Thymus (tissue), 11 donors: ENCODE measurements at regions not wholly inside any gene's neighbourhood (a gene's known extent, or its start where the extent isn't known, plus 50 kb on each side); places are given as distances from the start of the nearest gene placed in this dataset.

Experiments used
- DNase-seq, 9 donors: peaks; one replicate each; pipeline ENCODE4 v3.0.0-alpha.2; 2013; ENCODE audit warnings: low spot score in 9 of 9, low read depth in 6 of 9, missing footprints in 1 of 9
- H3K27ac ChIP-seq, 2 donors: one replicate each; pipeline ENCODE4 v1.5.1; 2013; ENCODE audit warnings: control low read depth in 1 of 2, low read depth in 1 of 2, low read length in 1 of 2, mild to moderate bottlenecking in 1 of 2, moderate library complexity in 1 of 2
- H3K27me3 ChIP-seq, 2 donors: one replicate each; pipeline ENCODE4 v1.5.1; 2013; ENCODE audit warnings: low read length in 1 of 2; ENCODE audit not compliant: control insufficient read depth in 2 of 2, insufficient read depth in 1 of 2
- H3K36me3 ChIP-seq, 2 donors: one replicate each; pipeline ENCODE4 v1.5.1; 2013; ENCODE audit warnings: low read length in 1 of 2, mild to moderate bottlenecking in 1 of 2, moderate library complexity in 1 of 2; ENCODE audit not compliant: control insufficient read depth in 2 of 2, insufficient read depth in 2 of 2
- H3K4me1 ChIP-seq, 2 donors: one replicate each; pipeline ENCODE4 v1.5.1; 2013; ENCODE audit warnings: low read length in 2 of 2; ENCODE audit not compliant: control insufficient read depth in 2 of 2, insufficient read depth in 2 of 2
- H3K4me3 ChIP-seq, 2 donors: one replicate each; pipeline ENCODE4 v1.5.1; 2013; ENCODE audit warnings: low read length in 2 of 2, control low read depth in 1 of 2, mild to moderate bottlenecking in 1 of 2
- H3K9me3 ChIP-seq, 2 donors: one replicate each; pipeline ENCODE4 v1.5.1; 2013; ENCODE audit warnings: low read length in 1 of 2, mild to moderate bottlenecking in 1 of 2; ENCODE audit not compliant: control insufficient read depth in 2 of 2, insufficient read depth in 1 of 2
- WGBS: extraction: QIAGEN DNeasy Blood & Tissue Kit; methylation state at CpG from one replicate; pipeline ENCODE4 v1.1.7; 2013; 5-methylcytosine and 5-hydroxymethylcytosine counted together
- donor health status: healthy.

DNA sequence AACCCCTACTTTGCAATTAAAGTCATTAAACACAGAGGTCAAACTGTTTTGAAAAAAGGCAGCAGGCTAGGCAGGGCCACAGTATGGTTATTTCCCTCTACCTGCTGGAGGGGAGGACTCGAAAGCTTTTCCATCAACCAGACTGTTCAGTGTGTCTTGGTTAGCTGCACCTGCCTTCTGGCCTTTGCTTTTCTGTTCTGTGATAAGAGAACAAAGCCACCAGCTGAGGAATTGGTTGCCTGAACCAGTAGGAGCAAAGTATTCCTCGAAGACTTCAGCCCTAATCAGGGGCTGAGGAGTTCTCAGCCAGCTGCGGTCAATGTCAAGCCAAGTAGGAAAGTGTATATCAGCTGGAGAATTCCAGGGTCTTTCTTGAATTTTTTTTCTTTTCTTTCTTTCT lies 132.5 kb downstream of the SOX2 start:
- H3K36me3 ChIP-seq = no peaks in the 10 kb centered on the region
- no peaks in the 10 kb centered on the region for H3K9me3 ChIP-seq
- no peak overlapping the region for H3K4me3 ChIP-seq
- DNase-seq = no peak
- WGBS = 88% methylated on average over 3 of the region's 3 CpGs
- H3K27me3 ChIP-seq = no peaks in the 10 kb centered on the region
- no peaks in the 10 kb centered on the region for H3K4me1 ChIP-seq
- no peak overlapping the region for H3K27ac ChIP-seq

DNA sequence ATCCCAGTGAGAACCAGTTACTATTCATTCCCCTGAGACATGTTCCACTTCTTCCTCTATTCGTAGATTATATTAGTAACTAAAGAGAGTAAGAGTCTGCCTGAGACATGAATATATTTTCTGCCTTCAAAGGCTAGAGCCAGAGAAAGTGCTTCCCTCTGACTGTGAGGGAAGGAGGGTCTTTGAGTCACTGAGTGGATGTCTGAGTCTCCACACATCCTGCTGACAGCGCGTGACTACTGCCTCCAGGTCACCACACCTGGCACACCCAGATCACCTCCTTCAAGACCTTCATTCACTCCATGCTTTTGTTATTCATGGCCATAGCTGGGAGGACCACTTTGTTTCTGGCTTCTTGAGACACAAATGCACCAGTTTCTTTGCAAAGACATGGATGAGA lies 135.6 kb downstream of the SOX2 start:
- Histone ChIP-seq H3K4me1 (no peaks in the 10 kb centered on the region), H3K36me3 (no peaks in the 10 kb centered on the region), H3K9me3 (no peaks in the 10 kb centered on the region), H3K27me3 (no peaks in the 10 kb centered on the region), H3K27ac (no peak overlapping the region), H3K4me3 (no peak overlapping the region)
- 92% methylated on average over 3 of the region's 3 CpGs for WGBS
- DNase-seq = no peak

DNA sequence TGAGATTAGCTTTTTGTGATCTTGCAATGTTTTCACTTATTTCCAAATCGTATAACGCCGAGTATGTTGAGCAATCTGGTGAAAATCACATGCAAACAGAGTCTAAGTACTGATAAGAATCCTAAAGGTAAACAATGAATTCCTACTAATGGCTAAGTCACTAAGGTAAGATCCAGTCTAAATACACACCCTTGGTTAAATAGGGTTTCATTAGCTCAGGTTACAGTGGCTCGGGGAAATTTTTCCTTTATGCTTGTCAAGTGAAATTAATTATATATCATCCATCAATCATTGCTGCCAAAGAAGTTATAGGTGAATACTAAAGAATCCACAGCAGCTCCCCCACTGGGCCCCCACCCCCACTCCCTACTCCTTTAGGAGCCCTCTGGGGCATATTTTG lies 139.3 kb downstream of the SOX2 start:
- Histone ChIP-seq H3K27me3 (no peaks in the 10 kb centered on the region), H3K4me1 (no peaks in the 10 kb centered on the region), H3K27ac (no peak overlapping the region), H3K4me3 (no peak overlapping the region), H3K36me3 (no peaks in the 10 kb centered on the region), H3K9me3 (no peaks in the 10 kb centered on the region)
- no peak for DNase-seq
- 89% methylated on average over 4 of the region's 4 CpGs for WGBS

DNA sequence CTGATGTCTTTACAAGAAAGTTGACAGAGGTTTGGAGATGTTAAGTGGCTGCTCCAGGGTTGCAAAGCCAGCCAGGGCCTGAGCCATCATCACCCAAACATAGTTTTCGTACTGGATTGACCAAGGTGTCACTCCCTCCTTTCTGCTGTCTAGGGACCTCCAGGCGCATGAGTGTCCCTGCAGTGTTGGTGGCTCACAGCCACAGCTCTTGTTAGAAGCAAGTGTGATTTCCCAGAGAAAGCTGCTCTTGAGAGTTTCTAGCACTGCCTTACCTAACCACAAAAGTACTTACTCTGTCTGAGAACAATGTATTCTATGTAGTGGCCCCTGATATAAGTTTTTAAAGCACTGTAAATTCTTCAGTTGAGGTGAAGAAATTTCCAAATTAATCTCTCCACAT lies 144.1 kb downstream of the SOX2 start:
- no peaks in the 10 kb centered on the region for H3K9me3 ChIP-seq
- no peaks in the 10 kb centered on the region for H3K4me1 ChIP-seq
- WGBS = 94% methylated on average over 2 of the region's 2 CpGs
- no peak overlapping the region for H3K4me3 ChIP-seq
- no peak overlapping the region for H3K27ac ChIP-seq
- H3K27me3 ChIP-seq = no peaks in the 10 kb centered on the region
- H3K36me3 ChIP-seq = no peaks in the 10 kb centered on the region
- no peak for DNase-seq

DNA sequence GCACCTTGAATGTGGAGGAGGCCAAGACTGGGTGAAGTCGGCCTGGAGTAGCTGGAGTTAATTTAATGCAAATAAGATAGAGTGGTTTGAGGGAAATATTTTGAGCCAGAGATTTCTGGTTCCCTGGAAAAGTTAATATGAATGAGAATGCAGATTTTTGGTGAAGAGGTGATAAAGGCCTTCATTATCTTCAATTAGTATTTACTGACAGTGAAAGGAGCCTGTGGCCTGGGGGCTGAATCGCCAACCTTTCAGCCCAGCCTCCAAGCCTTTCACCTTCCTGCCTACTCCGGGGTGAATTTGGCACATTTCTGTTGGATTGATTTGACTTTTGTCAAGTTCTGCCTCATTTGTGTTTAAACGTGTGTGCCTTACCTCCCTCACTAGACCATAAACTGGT lies 147.8 kb downstream of the SOX2 start:
- DNase-seq = no peak
- 72% methylated on average over 4 of the region's 4 CpGs for WGBS
- Histone ChIP-seq H3K9me3 (no peaks in the 10 kb centered on the region), H3K27ac (no peak overlapping the region), H3K4me1 (no peaks in the 10 kb centered on the region), H3K36me3 (no peaks in the 10 kb centered on the region), H3K27me3 (no peaks in the 10 kb centered on the region), H3K4me3 (no peak overlapping the region)

DNA sequence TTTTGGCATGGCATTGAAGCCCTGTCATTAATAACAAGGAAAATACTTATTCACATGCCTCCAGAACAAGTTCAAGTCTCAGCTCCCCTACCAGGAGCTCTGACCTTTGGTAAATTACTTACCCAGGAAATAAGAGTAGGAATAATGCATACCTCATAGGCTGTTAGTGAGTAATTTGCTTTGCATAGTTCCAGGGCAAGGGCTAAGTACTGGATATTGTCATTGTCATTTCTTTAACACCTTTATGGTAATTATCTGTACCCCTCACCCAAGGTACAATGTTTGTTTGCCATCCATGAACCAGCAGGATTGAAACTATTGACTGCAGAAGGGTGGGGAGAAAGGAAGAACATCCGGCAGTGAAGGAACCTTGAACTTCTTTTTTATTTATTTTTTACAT lies 148.5 kb downstream of the SOX2 start:
- Histone ChIP-seq H3K4me1 (no peaks in the 10 kb centered on the region), H3K4me3 (no peak overlapping the region), H3K27ac (no peak overlapping the region), H3K9me3 (no peaks in the 10 kb centered on the region), H3K36me3 (no peaks in the 10 kb centered on the region), H3K27me3 (no peaks in the 10 kb centered on the region)
- DNase-seq = no peak
- 93% methylated on average over 1 of the region's 1 CpG for WGBS

DNA sequence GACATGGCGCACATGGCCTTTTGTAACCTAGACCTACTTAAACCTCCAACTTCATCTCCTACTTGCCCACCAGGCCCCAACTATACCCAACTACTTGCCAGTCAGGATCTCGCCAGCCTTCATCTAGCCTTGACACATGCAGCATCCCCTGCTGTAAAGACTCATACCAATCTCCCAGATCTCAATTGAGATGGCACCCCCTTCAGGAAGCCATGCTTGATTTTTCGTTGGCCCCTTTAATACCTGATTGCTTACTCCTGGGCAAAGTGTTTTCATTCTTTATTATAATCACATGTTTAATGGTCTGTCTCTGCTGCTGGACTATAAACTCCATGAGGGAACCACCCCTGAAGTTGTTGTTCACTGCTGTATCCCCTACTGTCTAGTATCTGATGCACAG lies 150.8 kb downstream of the SOX2 start:
- DNase-seq = no peak
- Histone ChIP-seq H3K9me3 (no peaks in the 10 kb centered on the region), H3K4me3 (no peak overlapping the region), H3K4me1 (no peaks in the 10 kb centered on the region), H3K27ac (no peak overlapping the region), H3K27me3 (no peaks in the 10 kb centered on the region), H3K36me3 (no peaks in the 10 kb centered on the region)
- WGBS = 67% methylated on average over 3 of the region's 3 CpGs

DNA sequence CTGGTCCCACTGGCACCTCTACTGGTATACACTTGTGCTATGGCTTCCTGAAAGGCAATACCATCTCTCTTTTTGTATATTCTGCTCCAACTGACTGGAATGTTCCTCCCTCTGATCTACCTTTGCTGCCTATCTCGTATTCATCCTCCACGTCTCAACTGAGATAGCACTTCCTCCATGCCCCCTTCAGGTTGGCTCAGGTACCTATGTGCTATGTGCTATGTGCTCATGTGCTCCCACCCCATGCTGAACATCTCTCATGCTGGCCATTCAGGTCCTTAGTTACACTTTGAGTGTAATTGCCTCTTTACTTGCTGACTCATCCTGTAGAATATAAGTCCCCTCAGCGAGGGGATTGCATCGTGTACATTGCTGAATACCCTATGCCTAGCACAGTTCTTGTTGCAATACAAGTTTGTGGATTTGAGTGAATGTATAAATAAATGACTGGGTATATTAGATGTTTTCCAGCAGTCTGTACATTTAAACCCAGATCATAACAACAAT lies 156.9 kb downstream of the SOX2 start:
- DNase-seq = no peak
- H3K27me3 ChIP-seq = no peaks in the 10 kb centered on the region
- no peak overlapping the region for H3K27ac ChIP-seq
- no peaks in the 10 kb centered on the region for H3K36me3 ChIP-seq
- H3K4me1 ChIP-seq = no peaks in the 10 kb centered on the region
- WGBS = 90% methylated on average over 4 of the region's 4 CpGs
- H3K4me3 ChIP-seq = no peak overlapping the region
- H3K9me3 ChIP-seq = no peaks in the 10 kb centered on the region

DNA sequence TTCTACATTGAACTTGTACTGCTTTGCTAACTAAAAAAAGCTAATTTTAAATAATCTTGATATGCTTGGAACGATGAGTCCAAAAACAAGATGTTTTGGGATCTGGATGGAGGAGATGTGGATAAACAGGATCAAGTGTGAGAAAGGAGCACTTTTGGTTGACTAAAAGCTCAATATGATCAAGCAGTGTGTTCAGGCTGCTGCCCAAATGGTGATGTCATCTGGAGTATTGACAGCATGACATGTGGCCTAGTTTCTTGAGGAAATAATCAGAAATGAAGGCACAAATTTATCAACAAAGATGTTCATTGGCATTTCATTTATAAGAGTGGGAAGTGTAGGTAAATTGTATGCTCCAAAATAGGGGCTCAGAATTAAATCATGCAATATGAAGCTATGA lies 161.2 kb downstream of the SOX2 start:
- H3K27ac ChIP-seq = no peak overlapping the region
- 96% methylated on average over 1 of the region's 1 CpG for WGBS
- H3K36me3 ChIP-seq = no peaks in the 10 kb centered on the region
- H3K4me3 ChIP-seq = no peak overlapping the region
- no peaks in the 10 kb centered on the region for H3K9me3 ChIP-seq
- no peaks in the 10 kb centered on the region for H3K4me1 ChIP-seq
- H3K27me3 ChIP-seq = no peaks in the 10 kb centered on the region
- DNase-seq = no peak

DNA sequence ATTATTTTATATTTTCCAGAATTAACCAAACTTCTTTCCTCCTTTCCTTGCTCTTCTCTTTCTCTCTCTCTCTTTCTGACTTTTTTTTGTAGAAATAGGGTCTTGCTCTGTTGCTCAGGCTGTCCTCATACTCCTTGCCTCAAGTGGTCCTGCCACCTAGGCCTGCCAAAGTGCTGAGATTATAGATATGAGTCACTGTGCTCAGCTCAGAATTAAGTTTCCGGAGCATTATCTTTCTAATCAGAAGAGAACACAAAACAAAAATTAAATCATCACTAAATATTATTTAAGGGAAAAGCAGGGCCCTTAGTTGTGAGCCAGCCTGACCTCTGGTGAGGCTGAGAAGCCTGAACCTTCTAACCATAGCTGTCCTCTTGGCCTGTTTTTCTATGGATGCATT lies 168.2 kb downstream of the SOX2 start:
- no peak overlapping the region for H3K27ac ChIP-seq
- H3K4me3 ChIP-seq = no peak overlapping the region
- DNase-seq = no peak
- 97% methylated on average over 1 of the region's 1 CpG for WGBS
- no peaks in the 10 kb centered on the region for H3K36me3 ChIP-seq
- H3K9me3 ChIP-seq = no peaks in the 10 kb centered on the region
- H3K27me3 ChIP-seq = no peaks in the 10 kb centered on the region
- no peaks in the 10 kb centered on the region for H3K4me1 ChIP-seq
